HG02938 (cell line): ENCODE measurements at regions not wholly inside any gene's neighbourhood (a gene's known extent, or its start where the extent isn't known, plus 50 kb on each side); places are given as distances from the start of the nearest gene placed in this dataset.

Experiments used
- ATAC-seq: cut with Tn5 transposase; IDR thresholded peaks from one replicate; pipeline ENCODE4 v1.9.1; 2021; ENCODE audit warnings: mild to moderate bottlenecking, moderate library complexity; ENCODE audit not compliant: unreplicated experiment

- ATAC-seq: no peak
These were observed 234.8 kb upstream of the SPTLC3 start for GRCh38 chr20:12773936-12774335.

GRCh38 chr20:12775041-12775440, 233.7 kb upstream of the SPTLC3 start:
- ATAC-seq: no peak

- no peak for ATAC-seq
These were observed 231.8 kb upstream of the SPTLC3 start for GRCh38 chr20:12777016-12777415.

GRCh38 chr20:12786276-12786675, 222.5 kb upstream of the SPTLC3 start:
- no peak for ATAC-seq

- no peak for ATAC-seq
These were observed 220.0 kb upstream of the SPTLC3 start for GRCh38 chr20:12788632-12789299.

- ATAC-seq: no peak
These were observed 217.9 kb upstream of the SPTLC3 start for GRCh38 chr20:12790859-12791258.

GRCh38 chr20:12798286-12798685, 210.5 kb upstream of the SPTLC3 start:
- no peak for ATAC-seq

GRCh38 chr20:12808006-12808567, 200.7 kb upstream of the SPTLC3 start:
- ATAC-seq: no peak

GRCh38 chr20:12815231-12815768, 193.5 kb upstream of the SPTLC3 start:
- no peak for ATAC-seq

GRCh38 chr20:12815778-12816408, 192.9 kb upstream of the SPTLC3 start:
- ATAC-seq: no peak

- no peak for ATAC-seq
These were observed 187.5 kb upstream of the SPTLC3 start for GRCh38 chr20:12821249-12821648.

GRCh38 chr20:12823734-12824133, 185.0 kb upstream of the SPTLC3 start:
- no peak for ATAC-seq

GRCh38 chr20:12824328-12825225, 184.2 kb upstream of the SPTLC3 start:
- no peak for ATAC-seq

GRCh38 chr20:12825226-12825595, 183.6 kb upstream of the SPTLC3 start:
- no peak for ATAC-seq

GRCh38 chr20:12827816-12828385, 180.9 kb upstream of the SPTLC3 start:
- ATAC-seq: no peak

GRCh38 chr20:12829170-12829569, 179.6 kb upstream of the SPTLC3 start:
- ATAC-seq: no peak

- ATAC-seq: no peak
These were observed 174.9 kb upstream of the SPTLC3 start for GRCh38 chr20:12833861-12834260.

GRCh38 chr20:12835999-12836398, 172.8 kb upstream of the SPTLC3 start:
- no peak for ATAC-seq

- no peak for ATAC-seq
These were observed 171.1 kb upstream of the SPTLC3 start for GRCh38 chr20:12837646-12838045.

- no peak for ATAC-seq
These were observed 170.4 kb upstream of the SPTLC3 start for GRCh38 chr20:12838261-12838866.
